GM12874 (cell line): ENCODE measurements at regions not wholly inside any gene's neighbourhood (a gene's known extent, or its start where the extent isn't known, plus 50 kb on each side); places are given as distances from the start of the nearest gene placed in this dataset.

Source experiments
- CTCF ChIP-seq: IDR thresholded peaks from 2 replicates; pipeline ENCODE4 v1.5.1; 2011; ENCODE audit warnings: low read depth, mild to moderate bottlenecking, control low read depth, low read length, moderate library complexity; ENCODE audit not compliant: insufficient read depth

DNA sequence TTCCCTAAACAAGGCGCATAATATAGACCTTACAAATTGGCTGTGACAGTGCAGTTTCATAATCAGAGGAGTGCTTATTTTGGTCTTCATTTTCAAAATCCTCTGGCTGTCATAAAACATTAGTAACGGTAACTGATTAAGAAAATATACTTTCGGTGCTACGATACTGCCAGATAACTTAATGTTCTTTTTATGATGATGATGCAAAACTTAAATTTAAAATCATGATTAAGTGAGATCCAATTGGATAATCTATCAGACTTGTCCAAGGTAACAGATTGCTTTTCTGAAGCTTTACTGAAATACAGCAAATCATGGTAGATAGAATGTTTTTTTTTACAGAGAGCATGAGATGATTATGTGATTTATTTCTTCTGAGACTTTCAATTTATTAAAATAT, 364.2 kb upstream of the CNTN3 start:
- TF ChIP-seq CTCF, result no peak

- no peak for TF ChIP-seq CTCF
Observed at GRCh38 chr3:74988095-74988494, 373.6 kb upstream of the CNTN3 start.

DNA sequence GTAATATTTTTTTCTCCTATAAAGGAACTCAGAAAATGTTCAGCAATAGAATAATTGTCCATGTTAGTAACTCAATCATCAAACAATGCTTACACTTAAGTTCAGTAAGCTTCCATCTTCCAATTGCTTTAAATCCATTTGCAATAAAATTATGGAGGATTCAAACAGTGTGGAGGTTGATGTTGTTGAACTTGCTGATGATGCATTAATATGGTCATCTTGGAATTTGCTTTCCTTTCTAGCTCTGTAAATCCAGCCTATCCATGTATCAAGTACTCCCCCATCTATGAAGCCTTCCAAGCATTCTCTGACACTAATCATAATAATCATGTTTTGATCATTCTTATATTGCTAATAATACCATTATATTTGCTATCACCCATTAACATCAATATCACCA, 378.4 kb upstream of the CNTN3 start:
- TF ChIP-seq CTCF, result no peak

GRCh38 chr3:75001330-75001729, 386.9 kb upstream of the CNTN3 start:
- no peak for TF ChIP-seq CTCF

- no peak for TF ChIP-seq CTCF
Observed at GRCh38 chr3:75012791-75013331, 398.4 kb upstream of the CNTN3 start.

DNA sequence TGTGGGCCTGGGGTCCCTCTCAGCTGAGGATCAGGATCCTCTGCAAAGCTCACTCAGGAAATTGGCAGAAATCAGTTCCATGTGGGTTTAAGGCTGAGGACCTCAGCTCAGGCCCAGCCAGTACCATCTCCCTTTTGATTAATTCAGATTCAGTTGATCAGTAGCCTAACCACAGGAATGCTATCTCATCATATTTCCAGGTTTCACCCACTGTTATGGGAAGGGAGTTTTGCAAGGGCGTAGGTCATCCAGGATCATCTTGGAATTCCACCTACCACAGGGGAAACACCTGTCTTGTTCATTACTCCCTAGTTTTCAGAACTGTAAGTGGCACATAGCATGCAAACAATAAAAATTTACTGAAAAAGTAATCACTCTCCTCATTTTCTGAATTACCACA, 399.5 kb upstream of the CNTN3 start:
- no peak for TF ChIP-seq CTCF

DNA sequence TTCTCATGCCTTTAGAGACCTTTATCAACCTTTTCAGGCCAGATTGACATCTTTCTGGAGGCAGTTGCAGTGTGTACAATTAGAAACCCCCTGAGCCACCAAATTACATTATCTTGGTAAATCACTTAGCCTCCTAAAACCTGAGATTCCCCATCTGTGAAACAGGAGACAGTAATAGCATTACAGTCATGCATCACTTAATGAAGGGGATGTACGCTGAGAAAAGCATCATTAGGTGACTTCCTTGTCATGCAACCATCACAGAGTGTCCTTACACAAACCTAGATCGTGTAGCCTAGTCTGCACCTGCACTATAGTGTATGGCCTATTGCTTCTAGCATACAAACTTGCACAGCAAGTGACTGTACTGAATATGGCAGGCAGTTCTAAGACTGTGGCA, 400.8 kb upstream of the CNTN3 start:
- TF ChIP-seq CTCF, result no peak

- TF ChIP-seq CTCF, result no peak
Observed at GRCh38 chr3:75035146-75035545, 420.7 kb upstream of the CNTN3 start.
